Right renal cortex interstitium (tissue), 3 donors: ENCODE measurements at regions not wholly inside any gene's neighbourhood (a gene's known extent, or its start where the extent isn't known, plus 50 kb on each side); places are given as distances from the start of the nearest gene placed in this dataset.
"Not testable (repeated sequence)": the region's sequence is repeated elsewhere in the genome, so short reads cannot be mapped to it uniquely, and the experiment has no call there.

Source experiments
- DNase-seq, 3 donors: peaks; one replicate each; pipeline ENCODE4 v3.0.0-alpha.2; 2013; ENCODE audit warnings: low read depth in 3 of 3, low spot score in 2 of 3

DNA sequence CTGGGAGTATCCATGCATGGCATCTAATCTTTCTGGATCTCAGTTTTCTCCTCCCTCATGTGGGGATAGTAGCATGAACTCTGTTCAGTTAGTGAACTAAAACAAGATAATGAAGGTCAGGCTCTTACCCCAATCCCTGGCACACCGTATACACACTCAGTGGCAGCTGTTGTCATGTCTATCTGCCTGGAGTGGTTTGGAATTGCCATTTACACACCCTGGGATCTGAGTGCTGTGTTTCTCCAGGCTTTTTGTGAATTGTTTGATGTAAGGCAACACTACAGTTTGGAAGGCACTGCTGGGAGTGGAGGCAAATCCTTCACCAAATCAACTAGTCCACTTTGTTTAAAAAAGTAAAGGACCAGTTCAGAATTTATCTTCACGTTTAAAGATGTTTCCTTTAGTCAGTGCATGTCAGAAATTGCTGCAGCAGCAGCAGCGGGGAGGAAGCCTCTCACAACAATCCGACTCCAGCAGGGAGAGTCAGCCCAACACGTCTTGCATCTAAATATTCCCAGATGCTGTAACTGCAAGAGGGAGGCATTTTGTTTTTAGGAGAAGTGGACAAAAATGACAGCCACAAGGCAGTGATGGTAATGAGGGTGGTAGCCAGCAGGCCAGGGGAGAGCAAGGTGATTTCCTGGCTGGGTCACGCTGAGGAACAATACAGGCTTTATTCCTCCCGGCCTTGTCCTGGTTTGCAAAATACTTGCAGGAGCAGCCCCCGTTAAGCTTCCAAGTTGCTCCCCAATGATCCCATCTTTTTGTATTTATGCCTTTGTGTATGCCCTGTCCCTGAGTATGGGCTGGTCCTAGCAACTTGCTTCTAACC, 128.5 kb upstream of the LRIG1 start:
- no peak for DNase-seq

DNA sequence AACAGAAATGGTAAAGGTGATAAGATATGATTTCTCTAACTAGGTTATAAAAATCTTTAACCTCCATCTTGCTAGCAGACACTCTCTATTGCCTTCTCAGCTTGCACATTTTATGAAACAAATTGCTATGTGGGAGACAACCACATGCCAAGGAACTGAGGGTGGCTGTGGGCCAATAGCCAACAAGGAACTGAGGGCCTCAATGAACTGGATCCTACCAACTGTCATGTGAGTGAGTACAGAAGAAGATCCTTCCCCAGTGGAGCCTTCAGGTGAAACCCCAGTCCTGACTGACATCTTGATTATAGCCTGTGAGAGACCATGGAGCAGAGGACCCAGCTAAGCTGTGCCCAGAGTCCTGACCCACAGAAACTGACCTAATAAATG, 129.2 kb upstream of the LRIG1 start:
- DNase-seq, result no peak

DNA sequence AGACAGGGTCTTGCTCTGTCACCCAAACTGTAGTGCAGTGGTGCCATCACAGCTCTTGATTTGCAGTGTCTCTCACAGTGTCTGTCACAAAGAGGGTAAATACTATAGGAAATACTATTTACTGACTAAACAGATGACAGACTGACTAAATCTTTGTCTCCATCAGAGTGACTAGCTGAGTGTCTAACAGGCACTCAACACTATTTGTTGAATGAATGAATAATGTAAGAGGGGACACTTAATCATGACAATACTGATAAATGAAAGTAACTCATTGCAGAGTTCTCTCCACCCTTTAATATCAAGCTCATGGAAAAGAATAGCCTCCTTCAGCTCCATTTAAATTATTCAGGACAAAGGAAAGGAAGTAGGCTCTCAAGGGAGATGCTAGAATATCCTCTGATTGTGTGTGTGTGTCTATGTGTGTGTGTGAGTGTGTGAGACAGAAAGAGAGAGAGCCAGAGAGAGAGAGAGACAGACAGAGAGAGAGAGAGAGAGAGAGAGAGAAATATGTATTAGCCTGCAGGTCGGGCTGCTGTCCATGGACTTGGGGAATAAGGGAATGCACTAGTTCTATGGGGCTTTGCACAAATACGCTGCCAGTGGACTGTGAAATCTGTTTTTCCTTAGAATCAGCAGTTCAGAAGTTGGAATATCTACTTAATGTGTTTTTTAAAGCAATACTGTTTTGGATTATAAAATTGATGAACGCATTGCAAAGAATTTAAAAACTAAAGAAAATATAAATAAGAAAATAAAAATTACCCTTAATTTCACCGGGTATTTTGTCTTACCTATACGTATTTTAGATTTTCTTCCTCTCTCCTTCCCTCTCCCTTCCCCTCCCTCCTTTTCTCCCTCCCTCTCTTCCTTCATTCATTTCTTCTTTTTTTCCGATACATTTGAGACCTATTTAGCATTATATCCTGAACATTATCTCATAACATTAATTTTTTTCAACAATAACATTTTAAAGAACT, 132.9 kb upstream of the LRIG1 start:
- no peak for DNase-seq

DNA sequence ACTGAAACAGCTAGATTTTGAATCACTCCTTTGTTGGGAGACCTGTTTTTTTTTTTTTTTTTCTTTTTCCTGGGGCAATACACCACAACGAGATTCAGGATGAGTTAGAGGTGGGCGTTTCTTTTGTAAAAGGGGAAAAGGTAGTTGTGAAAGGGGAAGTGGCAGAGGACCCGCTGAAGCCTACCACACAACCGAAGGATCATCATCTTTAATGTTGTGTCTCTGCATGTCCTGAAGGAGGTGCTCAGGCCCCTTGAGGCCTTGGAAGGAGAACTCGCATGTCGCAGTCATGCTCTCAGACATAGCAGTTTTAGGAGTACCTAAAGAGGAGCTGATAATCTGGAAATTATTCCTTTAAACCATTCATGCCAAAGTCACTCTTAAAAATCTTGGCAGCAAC, 137.9 kb upstream of the LRIG1 start:
- no peak for DNase-seq

DNA sequence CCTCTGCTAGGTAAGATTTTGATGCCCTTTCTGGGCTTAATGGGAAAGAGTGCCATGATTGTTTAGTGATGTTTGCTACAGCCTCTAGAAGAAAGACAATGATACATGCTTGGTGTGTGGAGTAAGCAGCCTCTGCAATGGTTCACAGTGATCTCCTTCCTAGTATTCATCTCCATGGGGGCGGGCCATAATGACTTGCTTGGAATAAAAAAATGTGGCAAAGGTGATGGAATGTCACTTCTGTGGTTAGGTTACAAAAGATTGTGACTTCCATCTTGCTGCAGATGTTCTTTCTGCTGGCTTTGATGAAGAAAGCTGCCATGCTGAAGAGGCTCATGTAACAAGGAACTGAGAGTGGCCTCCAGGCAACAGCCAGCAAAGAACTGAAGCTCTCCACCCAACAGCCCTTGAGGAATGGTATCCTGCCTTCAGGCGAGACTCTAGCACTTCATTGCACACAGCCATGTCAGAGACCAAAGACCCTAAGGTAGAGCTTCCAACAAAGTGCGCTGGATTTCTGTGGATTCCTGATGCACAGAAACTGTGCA, 139.1 kb upstream of the LRIG1 start:
- DNase-seq, result no peak

DNA sequence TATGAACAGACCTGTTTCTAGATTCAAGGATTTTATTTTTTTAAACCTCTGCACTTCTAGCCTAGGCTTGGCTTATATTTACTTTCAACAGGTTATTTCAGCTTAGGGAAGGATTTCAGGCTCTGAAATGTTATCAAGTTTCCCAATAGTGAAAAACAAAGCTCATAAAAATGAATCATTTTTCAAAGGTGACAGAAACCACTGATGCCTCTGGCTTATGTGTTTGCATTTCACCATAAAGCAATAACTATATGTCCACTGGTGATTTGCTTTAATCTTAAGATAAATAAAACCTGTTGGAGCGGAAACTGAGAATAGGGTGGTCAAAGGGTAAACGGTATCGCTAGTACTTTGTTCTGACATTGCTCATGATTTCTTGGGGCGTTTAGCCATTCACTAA, 141.2 kb upstream of the LRIG1 start:
- DNase-seq, result no peak

DNA sequence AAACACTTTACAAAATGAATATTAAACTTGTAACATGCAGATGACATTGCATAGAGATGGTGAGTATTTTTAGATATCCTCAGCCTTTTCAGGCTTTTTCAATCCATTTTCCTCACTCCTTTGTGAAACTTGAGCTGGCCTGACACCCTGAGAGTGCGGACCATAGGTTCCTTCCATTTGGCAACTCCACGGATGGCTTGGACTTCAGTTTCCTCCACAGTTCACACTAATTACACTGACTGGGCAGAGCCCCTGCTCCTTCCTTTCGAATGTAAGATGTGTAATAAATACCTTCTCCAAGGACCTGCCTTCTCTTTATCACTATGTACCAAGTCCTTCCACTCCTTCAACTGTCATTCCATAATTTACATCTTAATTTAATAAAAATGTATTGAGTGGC, 141.7 kb upstream of the LRIG1 start:
- no peak for DNase-seq

DNA sequence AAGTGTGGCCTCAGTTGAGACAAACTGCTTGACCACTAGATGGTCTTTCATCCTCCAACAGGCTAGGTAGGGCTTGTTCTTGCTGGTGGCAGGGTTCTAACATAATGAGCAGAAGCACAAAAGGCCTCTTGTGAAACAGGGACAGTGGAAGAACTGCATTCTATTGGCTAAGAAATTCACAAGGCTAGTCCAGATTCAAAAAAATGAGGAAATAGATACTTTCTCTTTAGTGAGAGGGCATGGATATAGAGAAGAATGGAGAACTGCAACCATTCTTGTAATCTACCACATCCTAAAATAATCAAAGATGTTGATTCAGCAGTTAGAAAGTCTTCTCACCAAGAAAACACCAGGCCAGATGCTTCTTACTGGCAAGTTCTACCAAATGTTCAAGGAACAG, 143.7 kb upstream of the LRIG1 start:
- DNase-seq, result no peak

DNA sequence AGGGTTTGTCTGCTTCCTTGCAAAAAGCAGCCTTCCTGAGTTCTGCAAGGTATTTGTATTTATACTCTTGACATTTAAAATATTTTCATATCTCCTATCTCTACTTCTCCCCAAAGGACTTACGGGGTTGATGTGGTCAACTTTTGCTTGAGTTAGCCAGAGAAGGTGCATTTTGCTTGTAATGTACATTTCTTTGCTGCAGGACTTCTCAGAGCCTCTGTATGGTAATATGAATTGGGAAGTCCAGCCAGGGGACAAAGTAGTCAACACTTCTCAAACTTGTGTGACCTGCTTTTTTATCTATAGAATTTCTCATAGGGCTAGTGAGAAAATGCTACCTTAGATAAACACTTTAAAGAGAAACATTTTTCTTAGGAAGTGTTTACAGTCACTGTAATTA, 148.2 kb upstream of the LRIG1 start:
- DNase-seq, result no peak

DNA sequence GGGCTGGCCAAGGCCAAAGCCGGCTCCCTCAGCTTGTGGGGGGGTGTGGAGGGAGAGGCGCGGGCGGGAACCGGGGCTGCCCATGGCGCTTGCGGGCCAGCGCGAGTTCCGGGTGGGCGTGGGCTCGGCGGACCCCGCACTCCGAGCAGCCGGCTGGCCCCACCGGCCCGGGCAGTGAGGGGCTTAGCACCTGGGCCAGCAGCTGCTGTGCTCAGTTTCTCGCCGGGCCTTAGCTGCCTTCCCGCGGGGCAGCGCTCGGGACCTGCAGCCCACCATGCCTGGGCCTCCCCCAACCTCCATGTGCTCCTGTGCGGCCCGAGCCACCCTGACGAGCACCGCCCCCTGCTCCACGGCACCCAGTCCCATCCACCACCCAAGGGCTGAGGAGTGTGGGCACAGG, 150.7 kb upstream of the LRIG1 start:
- not testable (repeated sequence) for DNase-seq

DNA sequence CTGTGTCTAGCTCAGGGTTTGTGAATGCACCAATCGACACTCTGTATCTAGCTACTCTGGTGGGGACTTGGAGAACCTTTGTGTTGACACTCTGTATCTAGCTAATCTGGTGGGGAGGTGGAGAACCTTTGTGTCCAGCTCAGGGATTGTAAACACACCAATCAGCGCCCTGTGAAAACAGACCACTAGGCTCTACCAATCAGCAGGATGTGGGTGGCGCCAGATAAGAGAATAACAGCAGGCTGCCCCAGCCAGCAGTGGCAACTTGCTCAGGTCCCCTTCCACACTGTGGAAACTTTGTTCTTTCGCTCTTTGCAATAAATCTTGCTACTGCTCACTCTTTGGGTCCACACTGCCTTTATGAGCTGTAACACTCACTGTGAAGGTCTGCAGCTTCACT, 151.3 kb upstream of the LRIG1 start:
- not testable (repeated sequence) for DNase-seq

DNA sequence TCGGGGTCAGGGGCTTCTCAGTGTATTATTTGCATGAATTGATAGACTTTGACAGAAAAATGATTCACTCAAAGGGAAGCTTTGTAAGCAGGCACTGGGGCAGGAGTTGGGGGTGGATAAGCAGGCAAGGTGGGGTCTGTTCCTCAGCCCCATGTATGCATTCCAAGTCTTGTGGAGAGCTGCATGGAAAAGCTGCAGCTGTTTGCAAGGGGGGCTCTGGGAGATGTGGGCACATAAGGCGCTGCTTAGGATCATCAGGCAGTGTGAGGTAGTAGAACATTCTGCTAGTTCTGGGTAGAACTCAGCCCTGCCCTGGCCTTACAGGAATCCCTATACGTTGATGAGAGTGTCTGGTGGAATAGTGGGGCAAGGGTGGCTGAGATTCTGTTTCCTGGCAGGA, 154.2 kb upstream of the LRIG1 start:
- DNase-seq, result no peak

DNA sequence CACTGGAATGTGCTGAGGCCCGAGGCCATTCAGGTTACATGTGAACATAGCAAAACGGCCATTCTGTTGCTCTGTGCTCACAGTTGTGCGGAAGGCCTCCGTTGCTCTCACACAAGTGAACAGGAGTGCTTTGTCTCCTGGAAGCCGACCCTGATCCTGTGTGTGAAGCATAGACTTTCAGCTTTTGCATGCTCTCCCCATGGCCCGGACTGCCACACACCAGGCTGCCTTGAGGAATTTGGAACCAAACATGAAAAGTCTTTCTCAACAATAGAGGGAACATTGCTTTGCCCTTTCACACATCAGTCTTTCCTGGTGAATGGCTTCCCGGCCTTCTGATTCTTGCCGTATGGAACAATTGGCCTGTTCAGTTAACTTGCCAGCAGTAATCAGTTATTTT, 154.8 kb upstream of the LRIG1 start:
- DNase-seq, result no peak

DNA sequence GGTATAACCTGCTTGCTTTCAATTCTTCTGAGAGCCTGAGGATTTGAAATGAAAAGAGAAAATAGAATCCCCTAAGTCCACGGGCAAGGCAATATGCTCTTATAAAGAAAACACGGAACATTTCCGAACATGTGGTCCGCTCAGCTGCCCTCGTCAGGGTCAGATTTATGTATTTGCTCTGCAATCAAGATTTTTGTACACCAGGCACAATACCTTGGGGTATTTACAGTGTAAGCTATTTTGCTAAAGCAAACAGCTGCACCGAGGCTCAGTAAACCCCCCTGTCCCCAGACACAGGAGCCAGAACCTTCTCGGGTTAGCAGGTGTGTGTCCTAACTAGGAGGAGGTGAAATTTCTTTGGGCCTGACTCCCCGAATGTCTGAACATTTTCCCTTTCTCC, 155.8 kb upstream of the LRIG1 start:
- no peak for DNase-seq

DNA sequence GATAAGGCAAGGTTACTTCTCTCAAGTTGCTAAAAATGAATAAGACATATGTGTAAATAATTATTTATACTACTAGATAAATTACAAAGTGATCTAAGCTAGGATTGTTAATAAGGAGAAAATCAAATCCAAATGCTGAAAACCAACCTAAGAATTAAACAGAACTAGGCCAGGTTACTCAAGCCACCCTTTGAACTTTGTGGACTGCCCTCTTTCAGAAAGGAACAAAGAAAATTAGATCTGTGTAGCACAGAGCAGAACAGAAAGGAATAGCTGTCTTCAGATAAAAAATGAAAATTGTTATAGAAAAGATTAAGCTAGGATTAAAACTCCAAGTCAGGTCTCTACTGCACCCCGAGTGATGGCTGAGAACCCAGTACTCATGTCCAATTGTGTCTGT, 158.2 kb upstream of the LRIG1 start:
- no peak for DNase-seq

DNA sequence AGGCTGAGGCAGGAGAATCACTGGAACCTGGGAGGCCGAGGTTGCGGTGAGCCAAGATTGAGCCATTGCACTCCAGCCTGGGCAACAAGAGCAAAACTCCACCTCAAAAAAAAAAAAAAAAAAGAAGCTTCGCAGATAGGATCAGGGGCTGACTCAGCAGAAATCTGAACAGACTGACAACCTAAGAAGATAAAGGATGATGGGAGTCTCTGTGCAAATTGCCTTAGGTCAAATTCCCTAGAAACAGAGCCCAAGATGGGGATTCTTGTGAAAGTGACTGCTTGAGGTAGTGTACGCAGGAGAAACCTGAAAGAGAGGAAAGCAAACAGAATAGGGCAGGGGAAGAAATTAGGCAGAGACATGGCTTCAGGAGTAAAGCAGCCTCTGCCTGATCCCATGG, 160.8 kb upstream of the LRIG1 start:
- DNase-seq, result no peak

DNA sequence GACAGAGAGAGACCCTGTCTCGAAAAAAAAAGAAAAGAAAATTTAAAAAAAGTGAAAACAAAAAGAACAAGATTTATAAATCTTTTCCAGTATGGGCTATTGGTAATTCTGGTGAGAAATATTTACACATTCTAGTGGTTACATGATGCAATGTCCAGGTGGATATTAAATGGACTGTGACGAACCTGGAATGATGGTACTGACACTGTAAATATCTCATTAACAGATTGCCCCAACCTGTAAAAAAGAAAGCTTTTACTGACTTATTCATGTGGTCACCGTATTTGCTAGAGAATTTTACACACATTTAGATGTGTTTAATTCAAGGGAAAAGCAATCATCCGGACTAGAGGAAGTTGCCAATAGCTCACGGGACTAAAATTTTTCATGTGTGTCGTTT, 162.1 kb upstream of the LRIG1 start:
- no peak for DNase-seq

DNA sequence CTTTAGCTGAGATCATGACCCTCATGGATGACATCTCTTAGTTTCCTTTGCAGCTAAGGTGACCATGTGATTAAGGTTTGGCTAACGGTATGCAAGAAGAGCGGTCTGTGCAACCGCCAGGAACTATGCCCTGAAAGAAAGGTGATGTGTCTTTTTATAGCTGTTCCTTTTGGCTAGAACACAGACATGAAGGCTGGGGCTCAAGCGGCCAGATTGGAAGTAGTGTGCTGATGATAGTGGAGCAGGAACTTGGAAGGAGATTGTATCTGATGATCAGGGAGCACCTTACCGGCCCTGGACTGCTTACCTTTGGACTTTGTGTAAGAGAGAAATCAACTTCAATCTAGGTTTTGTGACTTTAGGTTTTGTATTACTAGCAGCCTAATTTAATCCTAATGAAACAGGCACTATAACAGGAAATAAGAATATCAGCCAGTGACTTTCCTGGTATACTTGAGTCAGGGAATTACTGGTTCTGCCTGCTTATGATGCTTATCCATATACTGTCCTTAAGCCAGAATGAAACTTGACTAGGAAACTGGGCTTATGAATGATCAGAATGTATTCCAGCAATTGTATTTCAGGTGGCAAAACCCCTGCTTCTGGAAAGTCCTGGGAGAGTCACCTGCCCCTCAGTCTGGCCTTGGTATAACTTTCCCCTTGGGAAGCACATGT, 164.3 kb upstream of the LRIG1 start:
- no peak for DNase-seq

DNA sequence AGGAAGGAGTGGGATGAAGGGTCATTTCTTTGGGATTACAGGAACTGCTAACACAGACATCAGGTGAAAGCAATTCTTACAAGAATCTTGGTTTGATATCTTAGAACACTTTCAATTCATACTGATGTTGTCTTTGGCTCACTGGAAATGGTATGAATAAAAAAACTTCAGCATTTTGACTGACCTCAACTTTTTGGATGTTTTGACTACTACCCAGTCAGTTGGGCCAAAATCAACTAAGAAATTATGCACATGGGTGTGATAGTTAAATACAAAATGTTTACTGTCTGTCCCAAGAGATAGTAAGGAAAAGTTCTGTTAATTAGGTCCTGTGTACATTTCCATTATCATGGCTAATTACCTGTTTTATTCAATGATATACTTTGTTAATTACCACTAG, 165.5 kb upstream of the LRIG1 start:
- DNase-seq, result no peak

DNA sequence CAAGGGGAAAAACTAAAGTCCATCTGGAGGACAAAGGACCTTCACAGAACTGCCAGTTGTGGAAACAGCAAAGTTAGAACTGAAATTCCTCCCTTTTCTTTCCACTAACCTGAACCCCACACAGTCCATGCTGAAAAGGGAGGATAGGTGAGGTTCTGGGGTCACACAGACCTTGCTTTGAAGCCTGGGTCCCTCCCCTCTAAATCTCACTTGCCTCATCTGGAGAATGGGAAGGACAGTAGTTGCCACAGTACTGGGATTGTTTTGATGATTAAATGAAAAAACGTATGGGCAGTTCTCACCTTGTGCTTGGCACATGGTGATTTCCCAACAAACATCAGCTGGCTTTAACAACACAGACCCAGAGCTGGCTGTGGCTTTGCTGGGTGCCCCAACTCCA, 166.4 kb upstream of the LRIG1 start:
- DNase-seq, result no peak

DNA sequence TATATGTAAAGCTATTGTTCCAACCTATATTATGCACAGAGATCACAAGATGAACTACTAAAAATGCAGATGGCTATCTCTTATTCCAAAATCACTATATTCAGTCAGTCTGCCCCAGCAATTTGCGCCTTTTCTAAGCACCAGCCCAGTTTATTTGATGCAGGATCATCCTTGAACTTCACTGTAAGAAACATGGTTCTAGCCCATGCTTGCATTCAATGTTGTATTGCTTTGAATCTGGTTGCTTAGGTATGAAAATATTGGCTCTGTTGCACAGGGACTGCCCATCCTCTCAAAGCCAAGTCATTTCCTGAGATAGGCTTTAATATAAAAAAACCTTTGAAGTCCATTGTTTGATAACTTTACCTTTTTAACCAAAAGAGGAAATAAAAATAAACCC, 170.5 kb upstream of the LRIG1 start:
- DNase-seq, result no peak
